DMS114 treated with DMSO at 0.1 percent for 48 hours (cell line): ENCODE measurements at regions not wholly inside any gene's neighbourhood (a gene's known extent, or its start where the extent isn't known, plus 50 kb on each side); places are given as distances from the start of the nearest gene placed in this dataset.

ENCODE experiments used
- DNase-seq: peaks from one replicate; lab custom pipeline; 2025; ENCODE audit not compliant: unreplicated experiment; lab: John Stamatoyannopoulos, UW

GRCh38 chr20:10951216-10951615, 277.4 kb upstream of the JAG1 start:
- no peak for DNase-seq

DNA sequence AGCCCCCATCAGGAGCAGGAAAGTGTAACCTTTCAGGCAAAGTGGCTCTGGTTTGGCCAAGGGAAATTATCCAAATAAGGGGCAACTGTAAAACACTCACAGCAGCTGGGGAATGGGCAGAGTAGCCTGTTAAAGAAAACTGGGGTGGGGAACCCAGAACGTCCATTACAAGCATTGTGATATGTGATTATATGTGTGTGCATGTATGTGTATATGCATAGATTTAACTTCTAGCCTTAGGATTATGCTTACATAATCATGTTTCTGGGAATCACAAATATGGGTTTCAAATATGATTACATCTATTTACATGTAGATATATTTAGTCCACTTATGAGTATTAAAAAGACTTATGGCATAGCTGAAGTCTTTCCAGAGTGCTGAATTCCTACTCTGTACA, 278.1 kb upstream of the JAG1 start:
- no peak for DNase-seq

DNA sequence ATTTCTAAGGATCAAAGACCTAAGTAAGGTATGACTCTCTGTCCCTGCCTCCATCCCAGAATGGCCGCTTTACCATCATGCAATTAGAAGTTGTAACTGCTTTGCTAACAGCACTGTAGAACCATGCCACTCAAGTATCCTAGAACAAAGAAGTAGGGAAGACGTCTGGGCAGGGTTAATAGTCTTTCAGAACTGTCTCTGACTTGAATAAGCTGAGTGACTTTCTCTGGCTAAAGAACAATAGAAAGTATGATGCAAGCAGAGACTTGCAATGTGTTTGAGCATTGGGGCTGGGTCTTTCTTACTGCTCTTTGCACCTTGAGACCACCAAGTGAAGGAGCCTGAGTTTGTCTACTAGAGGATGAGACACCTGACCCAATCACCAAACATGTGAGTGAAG, 279.6 kb upstream of the JAG1 start:
- no peak for DNase-seq

- no peak for DNase-seq
Observed at GRCh38 chr20:10954137-10954840, 280.5 kb upstream of the JAG1 start.

DNA sequence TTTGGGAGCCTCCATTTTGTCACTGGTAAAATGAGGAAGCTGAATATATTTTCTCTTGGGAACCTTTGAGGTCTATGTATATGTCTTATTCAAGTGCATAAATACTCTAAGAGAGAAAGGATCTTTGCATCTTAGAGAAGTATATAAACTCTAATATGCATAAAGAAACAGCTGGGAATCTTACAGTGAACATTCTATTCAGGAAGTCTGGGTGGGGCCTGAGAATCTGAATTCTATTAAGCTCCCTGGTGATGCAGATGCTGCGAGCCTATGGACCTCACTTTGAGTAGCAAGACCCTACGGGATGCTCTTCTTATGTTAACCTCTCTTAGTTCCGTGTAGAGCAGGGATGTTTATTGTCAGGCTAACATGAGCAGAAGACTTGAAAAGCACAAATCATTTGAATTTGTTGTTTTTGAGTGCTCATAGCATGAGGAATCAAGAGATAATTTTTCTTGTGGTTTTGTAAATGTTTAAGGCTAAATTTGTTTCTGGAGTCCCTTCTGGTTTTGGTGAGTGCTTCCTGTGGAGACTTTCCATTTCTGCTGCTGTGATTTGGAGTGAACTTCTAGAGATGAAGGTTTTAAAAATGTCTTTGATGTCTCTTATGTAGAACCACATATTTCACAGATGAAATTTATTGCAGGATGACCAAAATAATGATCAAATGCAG, 281.2 kb upstream of the JAG1 start:
- no peak for DNase-seq

DNA sequence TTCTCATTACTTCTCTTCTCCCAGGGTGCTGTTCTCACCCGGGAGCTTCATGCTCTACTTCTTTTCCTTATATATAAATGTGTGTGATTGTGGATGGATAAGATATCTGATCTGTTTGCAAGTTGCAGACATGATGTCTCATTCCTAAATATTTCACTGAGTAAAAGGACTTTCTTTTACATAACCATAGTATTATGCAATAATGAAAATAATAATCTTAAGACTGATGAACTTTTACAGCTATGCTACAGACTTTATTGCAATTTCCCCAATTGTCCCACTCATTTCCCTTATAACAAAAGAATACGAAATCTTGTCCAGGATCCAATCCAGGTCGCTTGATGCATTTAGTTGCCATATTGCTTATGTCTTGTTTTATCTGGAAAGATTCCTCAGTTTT, 284.5 kb upstream of the JAG1 start:
- DNase-seq, result no peak

DNA sequence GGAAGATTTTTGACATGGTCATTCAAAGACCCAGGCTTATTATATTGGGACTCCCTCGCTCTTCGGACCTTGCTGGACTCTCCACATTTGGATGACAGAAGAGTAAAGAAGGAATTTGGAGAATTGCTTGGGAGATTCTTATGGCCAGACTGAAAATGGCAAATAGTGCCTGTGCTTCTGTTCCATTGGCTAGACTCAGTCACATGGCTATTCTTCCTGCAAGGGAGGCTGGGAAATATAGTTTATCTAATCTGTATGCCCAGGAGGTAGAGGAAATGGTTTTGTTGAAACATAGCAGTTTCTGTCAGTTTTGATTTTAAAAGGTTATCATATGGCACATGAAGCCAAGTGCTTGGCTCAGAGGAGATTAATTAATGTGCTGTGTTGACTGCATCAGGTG, 286.6 kb upstream of the JAG1 start:
- no peak for DNase-seq

DNA sequence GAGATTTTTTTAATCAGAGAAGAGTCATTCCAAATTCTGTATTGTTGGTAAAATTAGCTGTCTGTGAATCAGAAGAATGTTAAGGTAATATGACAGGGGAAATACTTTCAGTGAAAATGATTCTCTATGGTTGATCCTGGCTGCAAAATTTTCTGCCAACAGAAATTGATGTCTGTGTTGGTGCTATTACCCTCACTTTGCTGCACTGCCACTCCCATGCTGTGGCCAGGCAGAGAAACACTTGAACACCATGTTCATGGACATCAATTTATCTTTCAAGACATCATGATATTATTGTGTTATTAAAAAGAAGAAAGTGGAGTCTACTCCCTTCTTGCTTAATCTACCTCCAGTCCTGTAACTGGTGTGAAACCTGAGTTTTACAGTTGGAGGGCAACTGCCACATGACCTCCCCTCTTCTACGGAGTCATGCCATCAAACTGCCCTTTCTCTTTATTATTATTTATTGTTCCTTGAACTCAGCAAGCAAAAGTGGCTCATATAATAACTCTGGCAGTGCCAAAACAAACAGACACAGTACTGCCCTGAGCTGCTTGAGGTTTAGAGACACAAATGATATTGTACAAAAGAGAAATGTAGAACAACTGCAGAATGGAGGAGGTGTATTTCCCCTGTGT, 288.0 kb upstream of the JAG1 start:
- no peak for DNase-seq

DNA sequence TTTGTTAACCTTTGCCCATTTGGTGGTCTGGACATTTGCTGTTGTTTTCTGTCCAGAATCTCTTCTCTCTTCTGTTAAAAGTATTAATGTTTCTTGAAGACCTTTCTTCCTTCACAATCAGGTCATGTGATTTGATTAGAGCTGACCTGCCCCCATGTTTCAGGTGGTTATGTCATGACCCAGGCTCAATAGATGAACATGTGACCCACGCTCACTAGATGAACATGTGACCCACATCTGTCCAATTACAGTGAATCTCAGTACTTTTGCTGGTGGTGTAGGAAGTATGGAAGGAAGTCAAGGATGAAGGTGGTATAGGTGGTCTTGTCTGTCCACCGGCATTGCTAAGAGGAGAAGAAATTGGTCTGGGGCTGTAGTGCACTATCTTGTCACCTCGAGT, 289.1 kb upstream of the JAG1 start:
- DNase-seq, result no peak

DNA sequence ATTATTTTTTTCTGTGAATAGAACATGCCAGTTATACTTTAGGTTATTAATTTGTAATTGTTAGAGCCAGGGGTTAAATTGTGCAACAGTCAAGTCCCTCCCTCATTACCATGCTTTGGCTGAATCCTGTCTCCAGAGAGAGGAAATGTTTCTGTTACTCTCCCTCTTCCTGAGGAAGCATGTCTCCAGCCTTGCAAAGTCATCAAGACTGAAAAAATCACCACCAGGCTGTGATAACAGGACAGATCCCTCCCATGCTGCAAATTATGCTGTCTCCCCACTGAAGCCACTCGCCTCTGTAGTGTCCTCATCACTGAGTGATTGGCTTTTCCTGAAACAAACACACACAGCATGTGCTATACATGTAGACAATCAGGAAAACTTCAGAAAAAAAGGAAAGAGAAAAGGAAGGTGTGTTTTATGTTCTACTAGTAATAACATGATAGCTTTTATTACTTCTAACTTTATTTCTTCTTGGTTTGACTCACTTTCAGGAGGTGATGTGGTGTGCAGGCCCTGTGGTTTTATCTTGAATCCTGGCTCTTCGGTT, 290.0 kb upstream of the JAG1 start:
- DNase-seq, result no peak

GRCh38 chr20:10965936-10966470, 292.2 kb upstream of the JAG1 start:
- DNase-seq, result no peak

- DNase-seq, result no peak
Observed at GRCh38 chr20:10970109-10970508, 296.3 kb upstream of the JAG1 start.

DNA sequence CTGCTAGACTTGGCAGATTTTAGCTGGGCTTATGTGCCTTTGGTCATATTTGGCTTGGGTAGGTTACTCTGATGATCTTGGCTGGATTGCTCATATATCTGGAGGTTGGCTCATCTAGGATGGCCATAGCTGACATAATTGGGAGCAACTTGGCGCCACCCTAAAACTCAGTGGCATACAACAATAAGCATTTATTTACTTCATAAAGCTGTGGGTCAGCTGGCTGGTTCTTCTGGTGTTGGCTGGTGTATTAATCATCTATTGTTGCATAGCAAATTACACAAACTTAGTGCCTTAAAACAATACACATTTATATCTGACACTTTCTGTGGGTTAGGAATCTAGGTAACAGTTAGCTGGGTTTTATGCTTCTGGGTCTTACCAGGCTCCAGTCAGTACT, 297.3 kb upstream of the JAG1 start:
- no peak for DNase-seq

DNA sequence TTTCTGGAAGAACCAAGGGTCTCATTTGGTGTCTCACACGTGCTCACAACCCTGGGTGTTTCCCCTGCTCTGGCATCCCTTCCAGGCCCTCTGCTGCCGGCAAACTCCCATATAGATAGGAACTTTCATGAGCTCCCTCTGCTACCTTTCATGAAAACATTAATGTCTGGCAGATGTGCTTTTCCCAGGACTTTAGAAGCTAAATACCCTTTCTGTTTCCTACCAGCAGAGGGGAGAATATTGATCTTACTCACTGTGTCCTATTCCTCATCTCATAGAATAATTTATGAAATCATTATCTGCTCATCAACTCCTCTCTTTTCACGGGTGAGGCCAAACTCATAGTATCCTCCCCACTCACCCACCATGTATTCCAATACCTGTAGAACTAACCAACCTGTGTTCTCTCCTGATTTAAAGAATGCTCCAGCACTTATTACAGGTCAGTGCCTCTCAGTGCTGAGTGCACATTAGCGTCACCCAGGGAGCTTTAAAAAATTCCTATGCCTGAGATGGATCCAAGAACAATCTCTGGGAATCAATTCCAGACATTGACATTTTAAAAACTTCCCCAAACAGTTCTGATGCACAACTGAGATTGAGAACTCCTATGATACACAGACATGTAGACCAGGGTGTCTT, 298.5 kb upstream of the JAG1 start:
- no peak for DNase-seq

- no peak for DNase-seq
Observed at GRCh38 chr20:10976051-10976450, 302.3 kb upstream of the JAG1 start.

DNA sequence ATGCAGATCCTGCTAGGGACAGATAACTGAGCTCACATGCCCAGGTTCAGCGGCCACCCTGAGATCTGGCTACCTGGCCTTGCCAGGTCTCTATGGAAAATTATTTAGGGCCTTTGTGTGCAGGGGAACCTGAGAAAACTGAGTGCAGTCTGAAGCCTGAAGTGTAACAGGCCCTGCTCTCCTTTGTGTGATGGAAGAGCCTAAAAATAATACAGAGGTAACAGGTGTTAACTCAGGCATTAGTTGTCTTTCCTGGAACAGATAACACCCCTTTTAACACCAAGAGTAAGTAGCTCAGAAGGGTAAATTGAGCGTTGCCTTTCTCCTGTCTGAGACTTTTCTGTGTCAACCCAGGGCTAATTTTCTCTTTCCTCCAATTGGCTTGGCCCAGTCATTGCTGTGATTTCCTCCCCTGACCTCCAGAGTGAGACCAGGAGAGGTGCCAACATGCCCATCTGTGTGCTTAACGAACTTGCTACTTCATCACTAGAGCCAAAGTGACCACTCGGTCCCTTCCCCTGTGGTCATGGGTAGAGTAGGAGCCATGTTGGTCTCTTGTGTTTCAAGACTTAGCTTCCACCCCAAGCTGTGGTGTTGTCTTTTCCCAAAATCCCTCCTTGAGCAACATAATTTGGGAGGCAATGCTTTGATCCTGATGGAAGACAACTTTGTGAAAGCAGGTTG, 304.4 kb upstream of the JAG1 start:
- no peak for DNase-seq

GRCh38 chr20:10978713-10979112, 304.9 kb upstream of the JAG1 start:
- no peak for DNase-seq

DNA sequence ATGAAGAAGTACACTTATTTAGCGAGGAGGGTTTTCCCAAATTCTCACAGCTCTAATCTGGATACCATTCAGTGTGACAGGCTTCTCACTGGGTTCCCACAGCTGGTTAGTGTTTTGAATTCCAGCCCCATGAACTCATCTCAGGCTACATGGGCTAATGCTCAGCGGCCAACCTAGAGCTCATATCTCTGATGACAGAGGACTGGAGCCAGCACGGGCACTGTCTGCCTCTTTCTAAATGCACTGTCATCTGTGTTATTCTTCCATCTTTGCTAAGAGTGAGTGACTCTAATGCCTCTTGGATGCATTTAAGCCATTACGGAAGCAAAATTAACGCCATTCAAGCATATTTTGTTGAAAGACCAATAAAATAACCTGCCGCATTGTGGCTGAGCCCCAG, 308.9 kb upstream of the JAG1 start:
- DNase-seq, result no peak

DNA sequence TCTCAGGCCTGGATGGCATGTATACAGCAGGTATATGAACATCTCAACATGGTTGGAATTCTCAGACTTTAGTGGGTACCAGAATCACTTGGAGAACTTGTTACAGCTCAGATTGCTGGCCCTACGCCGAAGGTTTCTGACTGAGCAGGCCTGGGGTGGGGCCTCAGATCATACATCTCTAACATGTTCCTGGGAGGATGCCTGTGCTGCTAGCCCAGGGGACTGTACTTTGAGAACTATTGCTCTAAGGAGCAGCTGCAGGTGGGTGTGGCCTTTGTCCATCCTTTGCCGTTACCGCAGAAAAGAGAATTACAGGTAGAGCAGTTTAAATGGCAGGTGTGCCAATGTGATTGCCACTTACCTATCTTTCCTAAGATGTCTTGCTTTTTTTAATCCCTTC, 310.5 kb upstream of the JAG1 start:
- DNase-seq, result no peak

GRCh38 chr20:10984913-10985312, 311.1 kb upstream of the JAG1 start:
- no peak for DNase-seq

DNA sequence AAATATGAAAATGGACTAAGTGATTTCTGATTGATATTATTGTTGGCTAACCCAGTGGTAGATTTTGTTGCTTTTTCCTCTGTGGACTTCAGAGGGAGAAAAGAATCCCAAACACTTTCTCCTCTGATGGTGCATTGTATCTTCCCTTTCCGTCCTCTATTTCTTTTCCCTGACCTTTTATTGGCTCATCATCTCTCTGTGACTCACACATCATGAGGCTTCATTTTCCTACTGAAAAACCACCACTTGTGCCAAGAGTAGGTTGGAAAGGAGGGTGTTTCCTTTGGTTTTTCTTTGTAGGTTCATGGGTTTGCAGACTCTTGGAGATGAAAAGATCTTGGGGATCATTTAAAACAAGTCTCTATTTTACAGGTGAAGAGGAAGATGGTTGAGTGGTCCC, 311.7 kb upstream of the JAG1 start:
- no peak for DNase-seq
